ENCODE measurements at regions not wholly inside any gene's neighbourhood (a gene's known extent, or its start where the extent isn't known, plus 50 kb on each side); places are given as distances from the start of the nearest gene placed in this dataset.

GRCh38 chr1:232369451-232370296, 260.3 kb downstream of the SIPA1L2 start:
- Histone ChIP-seq H3K4ac (replicated peaks; ENCODE audit: insufficient read length, low read depth, low read length) (no peak overlapping the region), H2BK5ac (ENCODE audit: low read depth, low read length) (no peak overlapping the region), H3K27ac (ENCODE audit: low read depth, low read length) (no peak overlapping the region), H3K56ac (replicated peaks; ENCODE audit: insufficient read length, low read depth, low read length) (no peak overlapping the region), H3K27me3 (replicated peaks in 1 of 4; ENCODE audit: control insufficient read depth in 3 of 4, extremely low read depth in 1 of 4, insufficient read depth in 3 of 4, low read length in 3 of 4) (peaks cover 0 to 3% (median 0%) of the 10 kb centered on the region in 4 experiments; a peak in 2 of 7 replicates), H3K4me3 (ENCODE audit: extremely low read depth in 1 of 4, insufficient read depth in 2 of 4, low read depth in 3 of 4, low read length in 4 of 4) (no peak overlapping the region), H3K14ac (ENCODE audit: insufficient read length) (no peak overlapping the region), H4K20me1 (replicated peaks in 1 of 2; ENCODE audit: control insufficient read depth in 1 of 2, insufficient read depth in 2 of 2, low read length in 2 of 2) (no peaks in the 10 kb centered on the region), H3K18ac (ENCODE audit: extremely low read depth, low read length) (no peak overlapping the region), H4K8ac (ENCODE audit: extremely low read depth, insufficient read depth, low read length) (no peak overlapping the region), H3K79me1 (ENCODE audit: low read depth, low read length) (no peaks in the 10 kb centered on the region), H2BK120ac (replicated peaks; ENCODE audit: low read depth, low read length) (no peak overlapping the region), H2BK20ac (ENCODE audit: low read length) (no peak overlapping the region), H3K79me2 (ENCODE audit: control insufficient read depth in 1 of 2, insufficient read depth in 2 of 2, low read length in 2 of 2) (no peaks in the 10 kb centered on the region), H3K9ac (replicated peaks in 1 of 4; ENCODE audit: extremely low read depth in 1 of 4, low read depth in 3 of 4, low read length in 3 of 4) (no peak overlapping the region), H2AK5ac (ENCODE audit: low read depth, low read length) (no peak overlapping the region), H2BK15ac (ENCODE audit: low read length) (no peak overlapping the region), H3K9me3 (ENCODE audit: insufficient read depth in 2 of 2, low read depth in 1 of 2, low read length in 1 of 2) (no peaks in the 10 kb centered on the region), H3K4me1 (replicated peaks in 1 of 4; ENCODE audit: control insufficient read depth in 3 of 4, insufficient read depth in 4 of 4, low read length in 3 of 4) (peaks cover 0 to 5% (median 2%) of the 10 kb centered on the region in 4 experiments; a peak in 4 of 7 replicates), H3K23me2 (ENCODE audit: low read depth, low read length) (no peaks in the 10 kb centered on the region), H2AFZ (ENCODE audit: low read length) (no peak overlapping the region), H3K4me2 (ENCODE audit: insufficient read depth in 1 of 2, low read depth in 2 of 2, low read length in 2 of 2) (no peak overlapping the region), H4K91ac (replicated peaks; ENCODE audit: insufficient read length, low read length) (no peak overlapping the region), H3K23ac (ENCODE audit: insufficient read length) (no peak overlapping the region), H4K5ac (ENCODE audit: insufficient read length, low read depth, low read length) (no peak overlapping the region), H2BK12ac (ENCODE audit: low read depth, low read length) (no peak overlapping the region), H3K36me3 (ENCODE audit: control insufficient read depth in 2 of 4, insufficient read depth in 4 of 4, low read length in 3 of 4) (no peaks in the 10 kb centered on the region)
- POLR2A ChIA-PET (ENCODE audit: partially characterized antibody) = no interaction called here
- FAIRE-seq = no peak
- no peak for DNase-seq (ENCODE audit: low read depth in 1 of 2, low spot score in 2 of 2)
- 92% methylated on average over 11 of the region's 11 CpGs; no CpG with 5 or more reads in 1 of the 2 experiments for WGBS, 2 experiments (ENCODE audit: extremely low coverage in 1 of 2, insufficient coverage in 1 of 2, insufficient read length in 1 of 2, insufficient replicate concordance in 2 of 2, low coverage in 1 of 2, low lambda C conversion rate in 2 of 2, missing lambda C conversion rate in 1 of 2)
- CTCF ChIA-PET (ENCODE audit: partially characterized antibody) = interaction anchor here (0.7 to 1.1 kb wide), 2 partner anchors 46 to 386 kb away, joined by 3 to 4 read pairs; no protein-coding TSS in a partner anchor
- TF ChIP-seq BCL11A (IDR thresholded peaks at IDR 0.05; ENCODE audit: low read depth in 2 of 2, low read length in 2 of 2) = no peak
- TF ChIP-seq PHF8 (conservative IDR thresholded peaks at IDR 0.05; ENCODE audit: low read depth, low read length) = no peak
- no peak for TF ChIP-seq SUZ12 (IDR thresholded peaks at IDR 0.05; ENCODE audit: low read length)
- TF ChIP-seq USF2 (IDR thresholded peaks at IDR 0.05; ENCODE audit: low read length) = no peak
- no peak for TF ChIP-seq KDM4A (IDR thresholded peaks at IDR 0.05; ENCODE audit: low read depth, low read length, severe bottlenecking)
- TF ChIP-seq POLR2AphosphoS5 (IDR thresholded peaks at IDR 0.05; ENCODE audit: low read depth, low read length) = no peak
- no peak for TF ChIP-seq SIN3A (conservative IDR thresholded peaks at IDR 0.05 in 1 of 2, IDR thresholded peaks at IDR 0.05 in 1 of 2; ENCODE audit: low read depth in 1 of 2, low read length in 2 of 2)
- TF ChIP-seq KDM5A (IDR thresholded peaks at IDR 0.05; ENCODE audit: low read length) = no peak
- TF ChIP-seq HDAC2 (IDR thresholded peaks at IDR 0.05; ENCODE audit: borderline replicate concordance in 1 of 2, low read depth in 2 of 2, low read length in 2 of 2) = no peak
- no peak for TF ChIP-seq CHD2 (IDR thresholded peaks at IDR 0.05; ENCODE audit: low read length)
- no peak for TF ChIP-seq EGR1 (IDR thresholded peaks at IDR 0.05; ENCODE audit: borderline replicate concordance, low read depth, low read length)

Data from H1 (cell line).